IMR-90 (cell line): ENCODE measurements at regions not wholly inside any gene's neighbourhood (a gene's known extent, or its start where the extent isn't known, plus 50 kb on each side); places are given as distances from the start of the nearest gene placed in this dataset.

Experiments
- ATAC-seq: fragments of 200-7000 bp; cut with Tn5 transposase; 2 replicates; pipeline ENCODE4 v1.9.1; 2020; ENCODE audit warnings: low read depth, mild to moderate bottlenecking, moderate library complexity
- BruUV-seq: library from RNA; stranded (reverse); fragments of 400-500 nt; replicated peaks from 2 replicates; lab custom pipeline; 2021; lab: Mats Ljungman, UMichigan
- CTCF ChIA-PET: fragments of 300-600 bp; formaldehyde crosslinking; extraction: SDS; loops from one replicate; lab custom pipeline; 2021; ENCODE audit warnings: antibody characterized with exemption; lab: Yijun Ruan, JAX
- POLR2A ChIA-PET: fragments of 300-600 bp; sonication (Branson Sonifier 250); formaldehyde crosslinking; loops from one replicate; lab custom pipeline; 2022; ENCODE audit warnings: antibody characterized with exemption; ENCODE audit not compliant: unreplicated experiment; lab: Charles Lee
- DNase-seq: peaks from one replicate; pipeline ENCODE4 v3.0.0; 2013
- H2AFZ ChIP-seq: replicated peaks from 2 replicates; pipeline ENCODE3; 2013; ENCODE audit warnings: low read length, mild to moderate bottlenecking; ENCODE audit not compliant: poor library complexity
- H2AK5ac ChIP-seq: 2 replicates; pipeline ENCODE4 v1.6.1; 2013; ENCODE audit warnings: low read depth, low read length, inconsistent platforms
- H2AK9ac ChIP-seq: replicated peaks from 2 replicates; pipeline ENCODE3; 2013; ENCODE audit warnings: mild to moderate bottlenecking, low read depth, low read length, moderate library complexity; ENCODE audit not compliant: poor library complexity
- H2BK120ac ChIP-seq: 2 replicates; pipeline ENCODE4 v1.6.1; 2013; ENCODE audit warnings: low read depth, low read length, inconsistent platforms
- H2BK15ac ChIP-seq: 3 replicates; pipeline ENCODE4 v1.6.1; 2013; ENCODE audit warnings: low read depth, low read length, inconsistent platforms
- H2BK20ac ChIP-seq: 2 replicates; pipeline ENCODE4 v1.6.1; 2013; ENCODE audit warnings: low read depth, mild to moderate bottlenecking, inconsistent platforms, low read length, moderate library complexity
- H2BK5ac ChIP-seq: 2 replicates; pipeline ENCODE4 v1.6.1; 2013; ENCODE audit warnings: mild to moderate bottlenecking, low read depth, low read length, inconsistent platforms; ENCODE audit not compliant: poor library complexity, severe bottlenecking
- H3K14ac ChIP-seq: replicated peaks from 2 replicates; pipeline ENCODE4 v1.6.1; 2013; ENCODE audit warnings: low read depth, low read length, inconsistent platforms
- H3K18ac ChIP-seq: 2 replicates; pipeline ENCODE4 v1.6.1; 2013; ENCODE audit warnings: low read depth, low read length, control low read depth
- H3K23ac ChIP-seq: 2 replicates; pipeline ENCODE4 v1.6.1; 2013; ENCODE audit warnings: low read depth, low read length, inconsistent platforms
- H3K27ac ChIP-seq: 2 replicates; pipeline ENCODE4 v1.5.1; 2013; ENCODE audit warnings: mild to moderate bottlenecking, control low read depth, low read length; ENCODE audit not compliant: insufficient read depth
- H3K27me3 ChIP-seq: 2 replicates; pipeline ENCODE4 v1.6.1; 2013; ENCODE audit warnings: low read length; ENCODE audit not compliant: control insufficient read depth, insufficient read depth
- H3K36me3 ChIP-seq: 2 replicates; pipeline ENCODE4 v1.6.1; 2013; ENCODE audit warnings: low read length, mixed read lengths; ENCODE audit not compliant: control insufficient read depth, insufficient read depth
- H3K4ac ChIP-seq: 2 replicates; pipeline ENCODE4 v1.6.1; 2013; ENCODE audit warnings: low read depth, low read length, inconsistent platforms
- H3K4me1 ChIP-seq: 2 replicates; pipeline ENCODE4 v1.6.1; 2013; ENCODE audit warnings: low read length, mixed read lengths; ENCODE audit not compliant: control insufficient read depth, insufficient read depth
- H3K4me2 ChIP-seq: 2 replicates; pipeline ENCODE4 v1.6.1; 2013; ENCODE audit warnings: low read depth, mild to moderate bottlenecking, control low read depth, low read length, moderate library complexity
- H3K4me3 ChIP-seq: 2 replicates; pipeline ENCODE4 v1.5.1; 2013; ENCODE audit warnings: low read depth, mild to moderate bottlenecking, control low read depth, low read length, moderate library complexity; ENCODE audit not compliant: insufficient read depth
- H3K56ac ChIP-seq: 2 replicates; pipeline ENCODE4 v1.6.1; 2013; ENCODE audit warnings: low read length, inconsistent platforms; ENCODE audit not compliant: insufficient read depth; ENCODE audit errors: extremely low read depth
- H3K79me1 ChIP-seq, 2 experiments: 2 replicates each; pipeline ENCODE4 v1.6.1; 2013; ENCODE audit warnings: low read length in 2 of 2, inconsistent platforms in 1 of 2, low read depth in 1 of 2
- H3K9ac ChIP-seq: 2 replicates; pipeline ENCODE4 v1.6.1; 2013; ENCODE audit warnings: low read depth, low read length, control low read depth
- H3K9me1 ChIP-seq: 2 replicates; pipeline ENCODE4 v1.6.1; 2013; ENCODE audit warnings: low read length, inconsistent platforms; ENCODE audit not compliant: insufficient read depth
- H3K9me3 ChIP-seq: 2 replicates; pipeline ENCODE4 v1.6.1; 2013; ENCODE audit warnings: low read length; ENCODE audit not compliant: control insufficient read depth, insufficient read depth
- H4K20me1 ChIP-seq: 2 replicates; pipeline ENCODE4 v1.6.1; 2013; ENCODE audit warnings: low read length, inconsistent platforms; ENCODE audit not compliant: insufficient read depth
- H4K5ac ChIP-seq: 2 replicates; pipeline ENCODE4 v1.6.1; 2013; ENCODE audit warnings: mild to moderate bottlenecking, low read depth, low read length, control low read depth
- H4K8ac ChIP-seq, 2 experiments: 2 replicates each; pipeline ENCODE4 v1.6.1; 2013; ENCODE audit warnings: low read depth in 2 of 2, low read length in 2 of 2, control low read depth in 1 of 2, inconsistent platforms in 1 of 2
- H4K91ac ChIP-seq: 2 replicates; pipeline ENCODE4 v1.6.1; 2013; ENCODE audit warnings: low read depth, low read length, inconsistent platforms; ENCODE audit not compliant: insufficient read depth
- BHLHE40 ChIP-seq: fragments of 150-350 bp; IDR thresholded peaks from 2 replicates; pipeline ENCODE4 v1.6.1; 2016; ENCODE audit warnings: mild to moderate bottlenecking, low read depth, low read length
- CEBPB ChIP-seq: IDR thresholded peaks from 2 replicates; pipeline ENCODE4 v1.6.1; 2012; ENCODE audit warnings: low read depth, low read length, improper control_type of control experiment
- CHD1 ChIP-seq: IDR thresholded peaks from 2 replicates; pipeline ENCODE4 v1.6.1; 2012; ENCODE audit warnings: low read depth, low read length, improper control_type of control experiment
- ELK1 ChIP-seq: fragments of 150-350 bp; IDR thresholded peaks from 2 replicates; pipeline ENCODE4 v1.6.1; 2016; ENCODE audit warnings: low read depth, mild to moderate bottlenecking, low read length, moderate library complexity, borderline replicate concordance
- FOS ChIP-seq: fragments of 150-350 bp; IDR thresholded peaks from 2 replicates; pipeline ENCODE4 v1.6.1; 2016; ENCODE audit warnings: low read depth, low read length
- MAFK ChIP-seq: IDR thresholded peaks from 2 replicates; pipeline ENCODE4 v1.6.1; 2012; ENCODE audit warnings: low read depth, low read length, improper control_type of control experiment
- MAZ ChIP-seq: IDR thresholded peaks from 2 replicates; pipeline ENCODE4 v1.6.1; 2012; ENCODE audit warnings: low read depth, mild to moderate bottlenecking, low read length, improper control_type of control experiment, moderate library complexity, borderline replicate concordance
- MXI1 ChIP-seq: IDR thresholded peaks from 2 replicates; pipeline ENCODE4 v1.6.1; 2012; ENCODE audit warnings: low read depth, mild to moderate bottlenecking, low read length, moderate library complexity, borderline replicate concordance
- NFE2L2 ChIP-seq: fragments of 150-350 bp; IDR thresholded peaks from 2 replicates; pipeline ENCODE4 v1.6.1; 2016; ENCODE audit warnings: low read depth, mild to moderate bottlenecking, low read length
- POLR2A ChIP-seq: IDR thresholded peaks from 2 replicates; pipeline ENCODE4 v1.6.1; 2012; ENCODE audit warnings: mild to moderate bottlenecking, low read depth, low read length
- RAD21 ChIP-seq: IDR thresholded peaks from 2 replicates; pipeline ENCODE4 v1.6.1; 2012; ENCODE audit warnings: low read length, improper control_type of control experiment
- RCOR1 ChIP-seq: IDR thresholded peaks from 2 replicates; pipeline ENCODE4 v1.6.1; 2012; ENCODE audit warnings: mild to moderate bottlenecking, low read length, improper control_type of control experiment; ENCODE audit not compliant: insufficient replicate concordance
- RFX5 ChIP-seq: IDR thresholded peaks from 2 replicates; pipeline ENCODE4 v1.8.0; 2012; ENCODE audit warnings: low read depth, mild to moderate bottlenecking, low read length, moderate library complexity
- SMC3 ChIP-seq: fragments of 150-350 bp; IDR thresholded peaks from 2 replicates; pipeline ENCODE4 v1.6.1; 2016; ENCODE audit warnings: low read depth, mild to moderate bottlenecking, antibody characterized with exemption, low read length, moderate library complexity
- WGBS, 2 experiments: methylation state at CpG; one replicate each; pipeline versions ENCODE4 v1.1.5 to v1.1.7; 2013; ENCODE audit warnings: missing lambda C conversion rate in 2 of 2; ENCODE audit not compliant: insufficient read length in 1 of 2; ENCODE audit errors: extremely low coverage in 2 of 2; 5-methylcytosine and 5-hydroxymethylcytosine counted together
- dilution Hi-C: fragments of 300-500 bp; cut with HindIII; formaldehyde crosslinking; loops from one replicate; pipeline ENCODE4 v1.14.3; 2018; ENCODE audit warnings: low sequenced_read_pairs; ENCODE audit not compliant: unreplicated experiment
- in situ Hi-C: fragments of 300-500 bp; cut with MboI; formaldehyde crosslinking; loops from 3 replicates; pipeline ENCODE4 v1.14.3; 2019; ENCODE audit warnings: low sequenced_read_pairs, inconsistent platforms, mixed read lengths
- intact Hi-C: fragments of 100-400 bp; cut with micrococcal nuclease; formaldehyde crosslinking; loops from 2 replicates; pipeline ENCODE4 v1.10.0; 2022
- TF ChIP-seq, protein P1 (sequence below): fragments of 150-350 bp; IDR thresholded peaks from 2 replicates; pipeline ENCODE4 v1.6.1; 2017; ENCODE audit warnings: mild to moderate bottlenecking, antibody characterized with exemption, low read length, low read depth

DNA sequence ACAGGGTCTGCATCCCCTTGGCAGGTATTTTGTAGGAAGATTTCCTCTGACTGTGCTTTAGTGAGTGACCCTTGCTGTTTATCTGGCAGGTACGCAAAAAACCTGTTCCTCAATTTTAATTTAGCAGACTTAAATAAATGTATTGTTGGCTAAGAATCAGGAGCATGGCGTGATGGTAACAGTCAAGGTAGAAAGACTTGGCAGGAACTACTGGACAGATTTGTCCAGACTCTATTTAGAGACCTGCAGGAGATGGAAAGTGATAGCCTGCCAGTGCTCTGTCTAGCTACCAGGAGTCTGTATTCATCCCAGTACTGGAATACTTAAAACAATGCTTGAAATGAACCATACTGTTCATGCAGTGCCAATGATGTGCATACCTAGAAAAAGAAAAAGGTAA lies 78.8 kb upstream of the MAST4 start:
- TF ChIP-seq CEBPB, result no peak
- no peak for TF ChIP-seq FOS
- TF ChIP-seq MAFK, result no peak
- no peak for TF ChIP-seq SMC3
- no peak for TF ChIP-seq RAD21
- no peak for TF ChIP-seq CHD1
- TF ChIP-seq RFX5, result no peak
- TF ChIP-seq BHLHE40, result no peak
- no peak for TF ChIP-seq MXI1
- TF ChIP-seq, protein P1, sequence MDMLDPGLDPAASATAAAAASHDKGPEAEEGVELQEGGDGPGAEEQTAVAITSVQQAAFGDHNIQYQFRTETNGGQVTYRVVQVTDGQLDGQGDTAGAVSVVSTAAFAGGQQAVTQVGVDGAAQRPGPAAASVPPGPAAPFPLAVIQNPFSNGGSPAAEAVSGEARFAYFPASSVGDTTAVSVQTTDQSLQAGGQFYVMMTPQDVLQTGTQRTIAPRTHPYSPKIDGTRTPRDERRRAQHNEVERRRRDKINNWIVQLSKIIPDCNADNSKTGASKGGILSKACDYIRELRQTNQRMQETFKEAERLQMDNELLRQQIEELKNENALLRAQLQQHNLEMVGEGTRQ, result no peak
- no peak for TF ChIP-seq RCOR1
- TF ChIP-seq ELK1, result no peak
- no peak for TF ChIP-seq MAZ
- TF ChIP-seq POLR2A, result no peak
- no peak for TF ChIP-seq NFE2L2
- dilution Hi-C loops, result no loop called here

More for the DNA sequence above, 78.8 kb upstream of the MAST4 start:
- Histone ChIP-seq H2AK9ac (no peak overlapping the region), H3K23ac (no peak overlapping the region), H4K20me1 (no peaks in the 10 kb centered on the region), H3K27ac (no peak overlapping the region), H3K9ac (no peak overlapping the region), H3K79me1 (no peaks in the 10 kb centered on the region), H2AK5ac (no peak overlapping the region), H3K9me1 (no peaks in the 10 kb centered on the region), H3K4me2 (no peak overlapping the region), H3K18ac (no peak overlapping the region), H3K4me1 (no peaks in the 10 kb centered on the region), H4K8ac (no peak overlapping the region), H3K4ac (no peak overlapping the region), H2BK120ac (no peak overlapping the region), H3K36me3 (no peaks in the 10 kb centered on the region), H3K14ac (no peak overlapping the region), H2BK15ac (no peak overlapping the region), H3K56ac (no peak overlapping the region), H2AFZ (no peak overlapping the region), H4K91ac (no peak overlapping the region), H2BK20ac (no peak overlapping the region), H3K9me3 (no peaks in the 10 kb centered on the region), H3K4me3 (no peak overlapping the region), H3K27me3 (no peaks in the 10 kb centered on the region), H2BK5ac (no peak overlapping the region), H4K5ac (no peak overlapping the region)
- ChIA-PET CTCF (interaction anchor here (0.6 kb wide), 1 partner anchor 14 kb away, joined by 3 read pairs; no protein-coding TSS in a partner anchor), POLR2A (no interaction called here)
- intact Hi-C loops (no loop called here), in situ Hi-C loops (no loop called here)
- no peak for ATAC-seq
- BruUV-seq, result no TSS peak
- no CpG with 5 or more reads among the region's 2 CpGs for WGBS, 2 experiments
- no peak for DNase-seq
